Endothelial cell (in vitro differentiated cells): ENCODE measurements at regions not wholly inside any gene's neighbourhood (a gene's known extent, or its start where the extent isn't known, plus 50 kb on each side); places are given as distances from the start of the nearest gene placed in this dataset.

ENCODE experiments used
- DNase-seq: peaks from one replicate; pipeline ENCODE4 v3.0.0; 2021; ENCODE audit warnings: low spot score
- H3K27ac Mint-ChIP-seq: one replicate; pipeline ENCODE4 v1.8.0; 2021; ENCODE audit warnings: mixed read lengths, inconsistent platforms; ENCODE audit not compliant: unreplicated experiment
- H3K27me3 Mint-ChIP-seq: one replicate; pipeline ENCODE4 v1.8.0; 2021; ENCODE audit warnings: mild to moderate bottlenecking, moderate library complexity, mixed read lengths, inconsistent platforms; ENCODE audit not compliant: unreplicated experiment
- H3K36me3 Mint-ChIP-seq: one replicate; pipeline ENCODE4 v1.8.0; 2021; ENCODE audit warnings: mild to moderate bottlenecking, low read depth, mixed read lengths, inconsistent platforms; ENCODE audit not compliant: unreplicated experiment
- H3K4me1 Mint-ChIP-seq: one replicate; pipeline ENCODE4 v1.8.0; 2021; ENCODE audit warnings: mild to moderate bottlenecking, mixed read lengths, inconsistent platforms; ENCODE audit not compliant: unreplicated experiment
- H3K4me3 Mint-ChIP-seq: one replicate; pipeline ENCODE4 v1.8.0; 2021; ENCODE audit warnings: mild to moderate bottlenecking, mixed read lengths, inconsistent platforms; ENCODE audit not compliant: unreplicated experiment
- H3K9me3 Mint-ChIP-seq: one replicate; pipeline ENCODE4 v1.8.0; 2021; ENCODE audit warnings: mixed read lengths, inconsistent platforms; ENCODE audit not compliant: unreplicated experiment
- CTCF ChIP-seq: fragments of 200-600 bp; sonication (generic); IDR thresholded peaks from one replicate; pipeline ENCODE4 v1.5.0; 2021; ENCODE audit warnings: antibody characterized with exemption; ENCODE audit not compliant: unreplicated experiment

- TF ChIP-seq CTCF = no peak
Measured at GRCh38 chr4:17251101-17251500, 260.8 kb downstream of the QDPR start.

GRCh38 chr4:17250591-17250990, 261.3 kb downstream of the QDPR start:
- Mint-ChIP-seq H3K9me3 (no peaks in the 10 kb centered on the region), H3K27me3 (no peaks in the 10 kb centered on the region), H3K36me3 (no peaks in the 10 kb centered on the region), H3K4me3 (no peak overlapping the region), H3K27ac (no peak overlapping the region), H3K4me1 (peaks cover 16% of the 10 kb centered on the region)
- no peak for TF ChIP-seq CTCF
- no peak for DNase-seq

More at GRCh38 chr4:17251101-17251500, 260.8 kb downstream of the QDPR start:
- Mint-ChIP-seq H3K36me3 (no peaks in the 10 kb centered on the region), H3K4me3 (no peak overlapping the region), H3K4me1 (peaks cover 16% of the 10 kb centered on the region), H3K27me3 (no peaks in the 10 kb centered on the region), H3K9me3 (no peaks in the 10 kb centered on the region), H3K27ac (no peak overlapping the region)
- no peak for DNase-seq

- H3K27ac Mint-ChIP-seq = no peak overlapping the region
- no peaks in the 10 kb centered on the region for H3K27me3 Mint-ChIP-seq
- TF ChIP-seq CTCF = no peak
- H3K9me3 Mint-ChIP-seq = no peaks in the 10 kb centered on the region
- H3K4me1 Mint-ChIP-seq = peaks cover 13% of the 10 kb centered on the region
- no peak overlapping the region for H3K4me3 Mint-ChIP-seq
- DNase-seq = no peak
- H3K36me3 Mint-ChIP-seq = no peaks in the 10 kb centered on the region
Measured at GRCh38 chr4:17246656-17247055, 265.2 kb downstream of the QDPR start.

GRCh38 chr4:17241835-17242234, 270.1 kb downstream of the QDPR start:
- TF ChIP-seq CTCF = no peak
- Mint-ChIP-seq H3K36me3 (no peaks in the 10 kb centered on the region), H3K27ac (no peak overlapping the region), H3K9me3 (no peaks in the 10 kb centered on the region), H3K4me3 (no peak overlapping the region), H3K27me3 (no peaks in the 10 kb centered on the region), H3K4me1 (no peaks in the 10 kb centered on the region)
- DNase-seq = no peak

- H3K9me3 Mint-ChIP-seq = no peaks in the 10 kb centered on the region
- H3K27ac Mint-ChIP-seq = no peak overlapping the region
Measured at GRCh38 chr4:17238633-17239032, 273.3 kb downstream of the QDPR start.

More at GRCh38 chr4:17238633-17239032, 273.3 kb downstream of the QDPR start:
- H3K4me1 Mint-ChIP-seq = no peaks in the 10 kb centered on the region
- H3K27me3 Mint-ChIP-seq = no peaks in the 10 kb centered on the region
- no peaks in the 10 kb centered on the region for H3K36me3 Mint-ChIP-seq
- no peak overlapping the region for H3K4me3 Mint-ChIP-seq
- DNase-seq = no peak
- TF ChIP-seq CTCF = no peak
